ENCODE measurements at regions not wholly inside any gene's neighbourhood (a gene's known extent, or its start where the extent isn't known, plus 50 kb on each side); places are given as distances from the start of the nearest gene placed in this dataset.

DNA sequence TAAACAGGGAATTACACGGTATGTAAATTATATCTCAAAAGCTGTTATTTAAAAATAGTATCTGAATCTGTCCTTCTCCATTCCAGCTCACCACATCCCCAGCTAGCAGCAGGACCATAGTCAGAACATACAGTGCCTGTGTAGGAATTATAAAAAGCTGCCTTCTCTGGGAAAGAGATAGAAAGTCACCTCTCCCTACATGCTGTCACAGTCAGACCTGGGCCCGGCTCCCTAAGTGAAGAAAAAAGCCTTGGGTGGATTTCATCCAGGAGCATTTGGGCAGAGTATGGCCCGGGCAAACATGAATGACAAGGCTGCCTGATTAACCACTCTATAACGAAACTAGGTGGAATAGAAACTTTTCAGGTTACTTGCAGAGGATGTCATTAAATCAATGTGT is 144.1 kb downstream of the CNTN3 start:
- Mint-ChIP-seq H3K27ac (no peak overlapping the region), H3K4me1 (no peaks in the 10 kb centered on the region), H3K9me3 (no peaks in the 10 kb centered on the region), H3K36me3 (no peaks in the 10 kb centered on the region), H3K4me3 (no peak overlapping the region), H3K27me3 (ENCODE audit: low read depth) (no peaks in the 10 kb centered on the region)
- ChIA-PET POLR2A (no interaction called here), CTCF (no interaction called here)
- no peak for ATAC-seq
- no peak for DNase-seq (ENCODE audit: low spot score)
- TF ChIP-seq ZNF281 (CRISPR knock-in tag; IDR thresholded peaks at IDR 0.05): no peak
- no peak for TF ChIP-seq PRDM15 (CRISPR knock-in tag; IDR thresholded peaks at IDR 0.05)
- TF ChIP-seq NR1H2 (CRISPR knock-in tag; IDR thresholded peaks at IDR 0.05): no peak
- TF ChIP-seq KAT7 (CRISPR knock-in tag; IDR thresholded peaks at IDR 0.05; ENCODE audit: borderline replicate concordance): no peak
- TF ChIP-seq, protein P1, sequence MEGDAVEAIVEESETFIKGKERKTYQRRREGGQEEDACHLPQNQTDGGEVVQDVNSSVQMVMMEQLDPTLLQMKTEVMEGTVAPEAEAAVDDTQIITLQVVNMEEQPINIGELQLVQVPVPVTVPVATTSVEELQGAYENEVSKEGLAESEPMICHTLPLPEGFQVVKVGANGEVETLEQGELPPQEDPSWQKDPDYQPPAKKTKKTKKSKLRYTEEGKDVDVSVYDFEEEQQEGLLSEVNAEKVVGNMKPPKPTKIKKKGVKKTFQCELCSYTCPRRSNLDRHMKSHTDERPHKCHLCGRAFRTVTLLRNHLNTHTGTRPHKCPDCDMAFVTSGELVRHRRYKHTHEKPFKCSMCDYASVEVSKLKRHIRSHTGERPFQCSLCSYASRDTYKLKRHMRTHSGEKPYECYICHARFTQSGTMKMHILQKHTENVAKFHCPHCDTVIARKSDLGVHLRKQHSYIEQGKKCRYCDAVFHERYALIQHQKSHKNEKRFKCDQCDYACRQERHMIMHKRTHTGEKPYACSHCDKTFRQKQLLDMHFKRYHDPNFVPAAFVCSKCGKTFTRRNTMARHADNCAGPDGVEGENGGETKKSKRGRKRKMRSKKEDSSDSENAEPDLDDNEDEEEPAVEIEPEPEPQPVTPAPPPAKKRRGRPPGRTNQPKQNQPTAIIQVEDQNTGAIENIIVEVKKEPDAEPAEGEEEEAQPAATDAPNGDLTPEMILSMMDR (IDR thresholded peaks at IDR 0.05): no peak
- TF ChIP-seq GRHL2 (CRISPR knock-in tag; IDR thresholded peaks at IDR 0.05; ENCODE audit: insufficient replicate concordance, severe bottlenecking): no peak
- TF ChIP-seq, protein P2, sequence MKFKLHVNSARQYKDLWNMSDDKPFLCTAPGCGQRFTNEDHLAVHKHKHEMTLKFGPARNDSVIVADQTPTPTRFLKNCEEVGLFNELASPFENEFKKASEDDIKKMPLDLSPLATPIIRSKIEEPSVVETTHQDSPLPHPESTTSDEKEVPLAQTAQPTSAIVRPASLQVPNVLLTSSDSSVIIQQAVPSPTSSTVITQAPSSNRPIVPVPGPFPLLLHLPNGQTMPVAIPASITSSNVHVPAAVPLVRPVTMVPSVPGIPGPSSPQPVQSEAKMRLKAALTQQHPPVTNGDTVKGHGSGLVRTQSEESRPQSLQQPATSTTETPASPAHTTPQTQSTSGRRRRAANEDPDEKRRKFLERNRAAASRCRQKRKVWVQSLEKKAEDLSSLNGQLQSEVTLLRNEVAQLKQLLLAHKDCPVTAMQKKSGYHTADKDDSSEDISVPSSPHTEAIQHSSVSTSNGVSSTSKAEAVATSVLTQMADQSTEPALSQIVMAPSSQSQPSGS (CRISPR knock-in tag; IDR thresholded peaks at IDR 0.05; ENCODE audit: borderline replicate concordance, low read depth): no peak
- TF ChIP-seq, protein P3, sequence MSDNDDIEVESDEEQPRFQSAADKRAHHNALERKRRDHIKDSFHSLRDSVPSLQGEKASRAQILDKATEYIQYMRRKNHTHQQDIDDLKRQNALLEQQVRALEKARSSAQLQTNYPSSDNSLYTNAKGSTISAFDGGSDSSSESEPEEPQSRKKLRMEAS (CRISPR knock-in tag; IDR thresholded peaks at IDR 0.05): no peak
- TF ChIP-seq, protein P4, sequence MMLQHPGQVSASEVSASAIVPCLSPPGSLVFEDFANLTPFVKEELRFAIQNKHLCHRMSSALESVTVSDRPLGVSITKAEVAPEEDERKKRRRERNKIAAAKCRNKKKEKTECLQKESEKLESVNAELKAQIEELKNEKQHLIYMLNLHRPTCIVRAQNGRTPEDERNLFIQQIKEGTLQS (CRISPR knock-in tag; conservative IDR thresholded peaks at IDR 0.05): no peak
- TF ChIP-seq USF2 (CRISPR knock-in tag; IDR thresholded peaks at IDR 0.05): no peak
- no peak for TF ChIP-seq JUN (CRISPR knock-in tag; IDR thresholded peaks at IDR 0.05)
- TF ChIP-seq FOXJ3 (CRISPR knock-in tag; IDR thresholded peaks at IDR 0.05; ENCODE audit: borderline replicate concordance): no peak
- TF ChIP-seq NR3C1 (CRISPR knock-in tag; conservative IDR thresholded peaks at IDR 0.05; ENCODE audit: low read depth): no peak
- TF ChIP-seq, protein P5, sequence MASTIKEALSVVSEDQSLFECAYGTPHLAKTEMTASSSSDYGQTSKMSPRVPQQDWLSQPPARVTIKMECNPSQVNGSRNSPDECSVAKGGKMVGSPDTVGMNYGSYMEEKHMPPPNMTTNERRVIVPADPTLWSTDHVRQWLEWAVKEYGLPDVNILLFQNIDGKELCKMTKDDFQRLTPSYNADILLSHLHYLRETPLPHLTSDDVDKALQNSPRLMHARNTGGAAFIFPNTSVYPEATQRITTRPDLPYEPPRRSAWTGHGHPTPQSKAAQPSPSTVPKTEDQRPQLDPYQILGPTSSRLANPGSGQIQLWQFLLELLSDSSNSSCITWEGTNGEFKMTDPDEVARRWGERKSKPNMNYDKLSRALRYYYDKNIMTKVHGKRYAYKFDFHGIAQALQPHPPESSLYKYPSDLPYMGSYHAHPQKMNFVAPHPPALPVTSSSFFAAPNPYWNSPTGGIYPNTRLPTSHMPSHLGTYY (CRISPR knock-in tag; IDR thresholded peaks at IDR 0.05): no peak
- no peak for TF ChIP-seq ZNF423 (CRISPR knock-in tag; IDR thresholded peaks at IDR 0.05)
- TF ChIP-seq, protein P6, sequence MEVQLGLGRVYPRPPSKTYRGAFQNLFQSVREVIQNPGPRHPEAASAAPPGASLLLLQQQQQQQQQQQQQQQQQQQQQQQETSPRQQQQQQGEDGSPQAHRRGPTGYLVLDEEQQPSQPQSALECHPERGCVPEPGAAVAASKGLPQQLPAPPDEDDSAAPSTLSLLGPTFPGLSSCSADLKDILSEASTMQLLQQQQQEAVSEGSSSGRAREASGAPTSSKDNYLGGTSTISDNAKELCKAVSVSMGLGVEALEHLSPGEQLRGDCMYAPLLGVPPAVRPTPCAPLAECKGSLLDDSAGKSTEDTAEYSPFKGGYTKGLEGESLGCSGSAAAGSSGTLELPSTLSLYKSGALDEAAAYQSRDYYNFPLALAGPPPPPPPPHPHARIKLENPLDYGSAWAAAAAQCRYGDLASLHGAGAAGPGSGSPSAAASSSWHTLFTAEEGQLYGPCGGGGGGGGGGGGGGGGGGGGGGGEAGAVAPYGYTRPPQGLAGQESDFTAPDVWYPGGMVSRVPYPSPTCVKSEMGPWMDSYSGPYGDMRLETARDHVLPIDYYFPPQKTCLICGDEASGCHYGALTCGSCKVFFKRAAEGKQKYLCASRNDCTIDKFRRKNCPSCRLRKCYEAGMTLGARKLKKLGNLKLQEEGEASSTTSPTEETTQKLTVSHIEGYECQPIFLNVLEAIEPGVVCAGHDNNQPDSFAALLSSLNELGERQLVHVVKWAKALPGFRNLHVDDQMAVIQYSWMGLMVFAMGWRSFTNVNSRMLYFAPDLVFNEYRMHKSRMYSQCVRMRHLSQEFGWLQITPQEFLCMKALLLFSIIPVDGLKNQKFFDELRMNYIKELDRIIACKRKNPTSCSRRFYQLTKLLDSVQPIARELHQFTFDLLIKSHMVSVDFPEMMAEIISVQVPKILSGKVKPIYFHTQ (CRISPR knock-in tag; IDR thresholded peaks at IDR 0.05): no peak
- TF ChIP-seq RELA (CRISPR knock-in tag; IDR thresholded peaks at IDR 0.05; ENCODE audit: borderline replicate concordance): no peak
- no peak for TF ChIP-seq SMAD3 (CRISPR knock-in tag; IDR thresholded peaks at IDR 0.05; ENCODE audit: borderline replicate concordance)
- TF ChIP-seq GTF2I (CRISPR knock-in tag; conservative IDR thresholded peaks at IDR 0.05): no peak
- TF ChIP-seq, protein P7, sequence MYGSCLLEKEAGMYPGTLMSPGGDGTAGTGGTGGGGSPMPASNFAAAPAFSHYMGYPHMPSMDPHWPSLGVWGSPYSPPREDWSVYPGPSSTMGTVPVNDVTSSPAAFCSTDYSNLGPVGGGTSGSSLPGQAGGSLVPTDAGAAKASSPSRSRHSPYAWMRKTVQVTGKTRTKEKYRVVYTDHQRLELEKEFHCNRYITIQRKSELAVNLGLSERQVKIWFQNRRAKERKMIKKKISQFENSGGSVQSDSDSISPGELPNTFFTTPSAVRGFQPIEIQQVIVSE (CRISPR knock-in tag; IDR thresholded peaks at IDR 0.05; ENCODE audit: borderline replicate concordance): no peak
